ENCODE measurements at regions not wholly inside any gene's neighbourhood (a gene's known extent, or its start where the extent isn't known, plus 50 kb on each side); places are given as distances from the start of the nearest gene placed in this dataset.

GRCh38 chr16:52727441-52727840, 180.5 kb upstream of the TOX3 start:
- TF ChIP-seq, protein P1, sequence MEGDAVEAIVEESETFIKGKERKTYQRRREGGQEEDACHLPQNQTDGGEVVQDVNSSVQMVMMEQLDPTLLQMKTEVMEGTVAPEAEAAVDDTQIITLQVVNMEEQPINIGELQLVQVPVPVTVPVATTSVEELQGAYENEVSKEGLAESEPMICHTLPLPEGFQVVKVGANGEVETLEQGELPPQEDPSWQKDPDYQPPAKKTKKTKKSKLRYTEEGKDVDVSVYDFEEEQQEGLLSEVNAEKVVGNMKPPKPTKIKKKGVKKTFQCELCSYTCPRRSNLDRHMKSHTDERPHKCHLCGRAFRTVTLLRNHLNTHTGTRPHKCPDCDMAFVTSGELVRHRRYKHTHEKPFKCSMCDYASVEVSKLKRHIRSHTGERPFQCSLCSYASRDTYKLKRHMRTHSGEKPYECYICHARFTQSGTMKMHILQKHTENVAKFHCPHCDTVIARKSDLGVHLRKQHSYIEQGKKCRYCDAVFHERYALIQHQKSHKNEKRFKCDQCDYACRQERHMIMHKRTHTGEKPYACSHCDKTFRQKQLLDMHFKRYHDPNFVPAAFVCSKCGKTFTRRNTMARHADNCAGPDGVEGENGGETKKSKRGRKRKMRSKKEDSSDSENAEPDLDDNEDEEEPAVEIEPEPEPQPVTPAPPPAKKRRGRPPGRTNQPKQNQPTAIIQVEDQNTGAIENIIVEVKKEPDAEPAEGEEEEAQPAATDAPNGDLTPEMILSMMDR (IDR thresholded peaks at IDR 0.05): no peak
- no peak for TF ChIP-seq POLR2A (IDR thresholded peaks at IDR 0.05)
